Fibroblast of peridontal ligament (primary cell): ENCODE measurements at regions not wholly inside any gene's neighbourhood (a gene's known extent, or its start where the extent isn't known, plus 50 kb on each side); places are given as distances from the start of the nearest gene placed in this dataset.
"Not testable (repeated sequence)": the region's sequence is repeated elsewhere in the genome, so short reads cannot be mapped to it uniquely, and the experiment has no call there.

Experiments
- DNase-seq: peaks from one replicate; pipeline ENCODE4 v3.0.0-alpha.2; 2010; ENCODE audit errors: extremely low read depth

DNA sequence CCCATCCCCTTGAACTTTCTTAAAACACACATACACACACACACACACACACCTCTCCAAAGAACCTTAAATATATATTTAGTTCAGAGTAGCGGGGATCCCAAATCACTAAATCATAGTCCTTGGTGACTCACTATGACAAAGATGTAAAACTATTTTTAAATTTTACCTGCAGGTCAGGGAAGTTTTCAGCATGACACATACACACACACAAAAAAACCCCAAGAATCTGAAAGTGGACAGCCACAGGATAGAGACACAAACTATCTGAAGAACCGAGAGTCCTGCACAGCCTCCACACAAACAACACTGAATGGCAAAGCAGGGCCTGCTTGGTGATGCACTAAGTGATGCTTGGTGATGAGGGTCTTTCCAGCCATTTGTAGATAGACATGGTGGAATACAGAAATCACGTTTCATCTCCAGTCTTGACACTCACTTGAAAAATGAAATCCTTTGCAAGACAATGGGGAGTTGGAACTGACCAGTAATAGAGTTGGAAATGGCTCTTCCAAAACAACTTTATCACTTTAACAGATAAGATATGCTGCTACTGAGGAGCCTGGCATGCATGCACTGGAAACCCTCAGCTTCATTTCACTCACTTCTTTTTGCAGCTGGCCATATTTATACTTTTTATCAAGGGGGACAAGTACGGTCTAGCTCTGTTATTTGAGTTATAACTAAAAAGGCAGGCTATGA lies 307.3 kb downstream of the RAPGEF2 start:
- no peak for DNase-seq

DNA sequence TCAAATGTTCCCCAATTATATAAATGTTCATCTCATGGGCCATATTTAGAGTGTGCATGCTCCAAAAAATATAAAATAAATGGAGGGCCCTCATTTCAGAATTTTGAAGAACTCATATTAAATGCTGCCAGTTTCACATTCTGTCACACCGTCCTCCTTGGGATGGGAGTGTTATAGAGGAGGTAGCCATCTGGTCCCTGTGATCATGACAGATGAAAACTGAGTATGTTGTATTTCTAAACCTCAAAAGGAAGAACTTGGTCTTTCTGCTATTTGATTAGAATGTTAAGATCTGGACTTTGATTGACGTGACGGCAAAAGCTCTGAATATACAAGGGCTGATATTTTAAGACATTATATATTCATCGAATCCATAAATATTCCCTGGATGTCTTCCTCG lies 308.0 kb downstream of the RAPGEF2 start:
- no peak for DNase-seq

DNA sequence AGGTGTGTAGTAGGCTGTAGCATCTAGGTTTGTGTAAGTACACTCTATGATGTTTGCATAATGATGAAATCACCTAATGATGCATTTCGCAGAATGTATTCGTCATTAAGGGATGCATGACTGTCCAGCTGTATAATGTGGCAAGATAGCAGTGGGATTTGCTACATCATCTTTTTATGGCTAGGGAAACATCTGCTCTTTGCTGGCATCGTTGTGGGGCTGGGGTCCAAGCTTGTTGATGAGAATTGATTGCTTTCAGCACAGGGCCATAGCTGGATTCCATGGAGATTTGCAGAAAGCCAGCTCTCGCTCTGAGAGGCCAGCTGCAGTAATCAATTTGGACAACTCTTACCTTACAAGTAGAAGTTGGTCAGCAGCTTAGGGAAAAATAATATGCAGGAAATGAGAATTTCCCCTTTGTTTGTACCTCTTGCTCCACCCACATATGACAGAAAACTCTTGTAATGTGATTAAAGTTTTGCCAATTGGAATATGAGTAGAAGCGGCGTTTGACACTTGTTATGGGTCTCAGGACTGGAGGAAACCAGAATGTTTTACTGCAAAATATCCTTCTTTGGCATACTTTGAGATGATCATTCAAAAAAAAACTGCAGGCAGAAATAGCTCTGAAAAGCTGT lies 310.5 kb downstream of the RAPGEF2 start:
- DNase-seq = no peak

DNA sequence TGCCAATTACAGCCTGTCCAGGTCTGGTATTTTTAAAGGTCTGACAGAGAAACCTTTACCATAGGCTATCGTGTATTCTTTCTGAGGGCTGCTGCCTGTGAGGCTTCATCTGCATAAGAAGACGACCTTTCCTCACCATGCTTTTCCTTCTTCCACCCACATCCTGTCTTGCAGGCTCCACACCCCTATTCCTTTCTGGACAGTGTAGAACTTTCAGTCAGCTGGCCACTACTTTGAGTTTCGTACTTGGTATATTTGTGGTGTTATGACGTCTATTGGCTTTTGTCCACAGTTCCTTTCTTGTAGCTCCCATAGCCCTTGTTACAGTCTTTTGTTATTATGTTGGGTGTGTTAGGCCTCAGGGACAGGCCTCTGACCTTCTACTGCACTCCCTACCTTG lies 311.4 kb downstream of the RAPGEF2 start:
- no peak for DNase-seq

DNA sequence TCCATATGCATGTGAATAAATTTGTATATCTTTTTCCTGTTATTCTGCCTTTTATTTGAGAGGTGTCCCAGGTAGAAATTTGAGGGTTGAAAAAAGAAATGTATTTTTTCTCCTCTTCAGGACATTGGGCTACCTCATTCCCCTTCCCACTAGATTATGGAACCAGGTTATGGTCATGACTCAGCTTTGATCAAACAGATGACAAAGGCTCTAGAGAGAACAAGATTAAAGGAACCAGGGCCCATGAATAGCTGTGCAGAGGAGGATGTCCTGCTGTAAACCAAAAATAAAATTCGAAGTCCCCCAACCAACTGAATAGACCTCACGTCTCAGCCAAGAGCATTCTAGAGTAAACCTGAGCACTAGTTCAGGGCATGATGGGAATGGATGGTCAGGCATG lies 313.2 kb downstream of the RAPGEF2 start:
- DNase-seq = no peak

DNA sequence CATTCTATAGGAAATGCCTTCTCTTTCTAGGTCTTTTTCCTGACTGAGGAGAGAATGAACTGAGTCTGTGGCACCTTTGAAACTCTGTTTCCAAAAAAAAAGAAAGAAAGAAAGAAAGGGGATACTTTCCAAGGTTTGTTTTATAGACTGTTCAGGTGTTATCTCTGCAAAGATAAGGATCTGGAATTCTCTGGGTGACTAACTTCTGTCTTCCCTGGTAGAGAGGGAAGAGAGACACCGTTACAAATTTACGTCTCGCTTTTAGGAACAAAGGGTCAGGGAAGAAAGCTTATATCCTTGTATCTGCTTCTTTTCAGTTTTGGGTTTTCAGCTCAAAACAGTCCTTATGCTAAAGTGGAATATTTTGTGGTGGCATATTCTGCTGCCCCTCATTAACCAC lies 314.1 kb downstream of the RAPGEF2 start:
- DNase-seq = no peak

DNA sequence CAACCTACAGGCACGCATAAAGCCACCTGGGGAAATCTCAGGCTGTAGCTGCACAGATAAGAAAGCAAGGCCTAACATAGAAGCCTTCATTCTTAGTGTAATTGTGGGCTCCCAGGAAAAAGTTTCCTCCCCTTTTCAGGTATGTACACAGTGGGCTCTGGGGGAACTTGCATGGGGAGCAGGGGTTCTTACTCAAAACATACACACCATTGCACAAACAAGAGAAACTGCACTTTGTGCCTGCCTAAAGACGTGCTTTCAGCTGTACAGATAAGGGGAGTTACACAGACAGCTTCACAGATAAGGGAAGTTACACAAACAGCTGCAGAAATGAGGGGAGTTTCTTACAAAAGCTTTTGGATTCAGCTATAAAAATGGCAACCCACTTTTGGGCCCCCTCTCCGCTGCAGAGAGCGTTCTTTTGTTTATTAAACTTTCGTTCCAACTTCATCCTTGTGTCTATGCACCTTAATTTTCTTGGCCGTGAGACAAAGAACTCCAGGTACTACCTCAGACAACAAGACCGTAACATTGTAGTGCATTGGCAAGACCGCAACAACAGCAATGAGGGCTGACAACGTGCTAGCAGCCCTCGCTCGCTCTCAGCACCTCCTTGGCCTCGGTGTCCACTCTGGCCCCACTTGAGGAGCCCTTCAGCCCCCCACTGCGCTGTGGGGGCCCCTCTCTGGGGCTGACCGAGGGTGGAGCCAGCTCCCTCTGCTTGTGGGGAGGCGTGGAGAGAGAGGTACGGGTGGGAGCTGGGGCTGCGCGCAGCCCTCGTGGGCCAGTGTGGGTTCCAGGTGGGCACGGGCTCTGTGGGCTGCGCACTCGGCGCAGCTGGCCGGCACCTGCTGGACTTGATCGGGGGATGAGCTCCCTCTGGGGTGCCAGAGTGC lies 317.5 kb downstream of the RAPGEF2 start:
- DNase-seq = no peak

DNA sequence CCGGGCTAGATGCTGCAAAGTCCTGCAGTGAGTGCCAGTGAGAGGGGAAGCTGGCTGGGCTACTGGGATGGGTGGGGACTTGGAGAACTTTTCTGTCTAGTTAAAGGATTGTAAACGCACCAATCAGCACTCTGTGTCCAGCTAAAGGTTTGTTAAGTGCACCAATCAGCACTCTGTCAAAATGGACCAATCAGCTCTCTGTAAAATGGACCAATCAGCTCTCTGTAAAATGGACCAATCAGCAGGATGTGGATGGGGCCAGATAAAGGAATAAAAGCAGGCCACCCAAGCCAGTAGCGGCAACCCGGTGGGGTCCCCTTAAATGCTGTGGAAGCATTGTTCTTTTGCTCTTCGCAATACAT lies 318.2 kb downstream of the RAPGEF2 start:
- DNase-seq = not testable (repeated sequence)

DNA sequence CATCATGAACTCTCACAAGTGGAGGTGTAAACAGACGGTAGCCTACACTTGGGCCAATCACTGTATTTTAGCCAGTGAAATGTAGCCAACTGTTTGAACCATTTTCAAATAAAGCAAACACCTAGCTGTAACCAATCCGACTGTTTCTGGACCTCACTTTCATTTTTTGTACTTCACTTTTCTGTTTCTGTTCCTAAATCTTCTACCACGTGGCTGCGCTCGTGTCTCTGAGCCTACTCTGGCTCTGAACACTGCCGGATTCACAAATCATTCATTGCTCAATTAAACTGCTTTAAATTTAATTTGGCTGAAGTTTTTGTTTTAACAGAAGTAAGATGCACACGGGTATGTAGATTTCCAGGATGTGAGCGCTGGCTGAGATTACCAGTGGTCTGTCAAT lies 319.1 kb downstream of the RAPGEF2 start:
- no peak for DNase-seq

DNA sequence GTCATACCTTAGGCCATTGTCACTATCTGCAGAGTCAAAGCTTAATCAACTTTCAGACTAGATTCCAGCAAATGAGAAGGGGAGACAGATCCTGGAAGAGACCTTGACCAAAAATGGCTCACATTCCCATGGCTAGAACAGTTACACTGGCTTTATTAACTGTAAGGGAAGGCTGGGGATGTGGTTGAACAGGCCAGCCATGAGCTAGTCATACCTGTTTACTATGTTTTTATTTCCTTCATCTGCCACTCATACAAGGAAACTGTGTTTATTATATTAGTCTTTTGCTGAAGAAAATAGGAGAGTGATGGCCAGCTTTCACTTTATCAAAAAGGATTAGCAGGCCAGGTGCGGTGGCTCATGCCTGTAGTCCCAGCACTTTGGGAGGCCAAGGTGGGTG lies 319.7 kb downstream of the RAPGEF2 start:
- no peak for DNase-seq

DNA sequence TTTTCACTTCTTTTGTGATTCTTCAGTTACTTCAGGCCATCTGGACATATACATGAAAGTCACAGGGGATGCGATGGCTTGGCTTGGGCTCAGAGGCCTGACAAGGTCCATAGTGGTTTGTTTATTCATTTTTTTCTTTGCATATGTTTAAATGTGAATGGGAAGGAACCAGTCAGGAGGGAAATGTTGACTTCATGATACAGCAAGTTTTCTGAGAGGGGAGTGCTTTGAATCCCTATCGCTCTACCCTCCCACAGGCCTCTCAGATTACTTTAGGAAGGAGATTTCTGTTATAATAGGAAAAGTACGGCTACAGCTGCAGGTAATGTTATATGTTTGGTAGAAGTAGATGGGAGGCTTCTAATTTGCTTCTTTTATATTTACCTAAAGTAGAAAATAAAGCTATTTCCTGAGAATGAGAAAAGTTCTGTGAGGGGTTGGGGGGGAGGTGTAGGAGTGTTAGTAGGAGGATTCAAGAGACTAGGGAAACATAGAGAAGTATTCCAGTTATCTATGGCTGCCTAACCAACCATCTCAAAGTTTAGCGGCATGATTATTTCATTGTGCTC lies 322.9 kb downstream of the RAPGEF2 start:
- DNase-seq = no peak

DNA sequence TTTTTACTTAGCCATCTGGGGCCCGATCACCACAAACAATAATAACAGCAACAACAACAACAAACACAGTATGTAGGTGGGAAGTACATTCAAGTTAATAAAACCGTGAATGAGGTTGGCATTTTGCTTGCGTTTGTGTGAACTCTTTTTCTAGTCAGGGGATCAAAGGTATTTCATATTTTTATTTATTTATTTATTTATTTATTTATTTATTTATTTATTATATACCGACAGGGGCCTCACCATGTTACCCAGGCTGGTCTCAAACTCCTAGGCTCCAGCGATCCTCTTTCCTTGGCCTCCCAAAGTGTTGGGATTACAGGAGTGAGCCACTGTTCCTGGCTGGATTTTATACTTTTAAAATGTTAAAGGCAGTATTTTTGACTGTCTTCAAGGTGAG lies 325.4 kb downstream of the RAPGEF2 start:
- DNase-seq = no peak

DNA sequence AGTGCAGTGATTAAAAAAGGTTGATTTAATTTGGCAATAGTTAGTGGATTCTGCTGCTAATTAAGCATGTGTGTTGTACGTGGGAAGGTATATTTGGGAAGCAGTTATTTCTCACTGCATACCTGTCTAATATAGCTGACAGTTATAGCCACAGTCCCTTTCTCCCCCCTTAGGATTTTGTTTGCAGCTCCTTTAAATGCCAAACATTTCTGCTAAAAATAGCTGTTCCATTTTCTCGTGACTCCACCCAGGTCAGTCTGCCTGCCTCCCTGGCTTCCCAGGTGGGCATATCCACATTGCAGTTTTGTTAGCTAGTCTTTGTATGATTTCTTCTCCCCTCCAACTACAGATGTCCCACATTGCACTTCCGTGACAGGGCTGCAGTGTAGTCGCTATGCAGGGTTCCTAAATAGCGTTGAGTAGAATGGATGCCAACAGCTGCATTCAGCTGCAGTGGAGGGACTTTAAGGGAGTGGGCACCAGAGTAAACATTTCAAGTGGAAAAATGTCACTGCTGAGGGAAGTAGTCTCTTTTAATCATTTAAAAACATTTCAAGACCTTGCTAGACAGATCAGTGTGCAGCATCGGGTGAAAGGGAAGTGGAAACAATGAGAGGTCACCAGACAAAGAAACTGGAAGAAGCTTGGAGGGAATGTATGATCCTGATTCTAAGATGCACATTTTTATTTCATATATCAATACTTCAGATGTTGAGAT lies 326.3 kb downstream of the RAPGEF2 start:
- no peak for DNase-seq

DNA sequence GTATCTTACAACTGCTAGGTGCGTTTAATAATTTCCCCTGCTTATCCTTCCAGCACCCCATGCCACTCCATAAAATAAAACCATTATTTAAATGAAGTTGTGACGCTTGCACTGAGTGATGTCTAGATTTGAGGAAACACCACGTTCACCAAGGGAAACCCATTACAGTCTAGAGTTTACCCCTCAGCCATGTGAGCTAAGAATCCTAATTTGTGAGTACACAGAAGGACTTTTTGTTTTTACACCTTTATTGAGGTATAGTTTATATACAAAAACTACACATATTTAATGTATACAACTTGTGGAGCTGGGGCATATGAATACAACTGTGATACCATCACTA lies 326.8 kb downstream of the RAPGEF2 start:
- DNase-seq = no peak

DNA sequence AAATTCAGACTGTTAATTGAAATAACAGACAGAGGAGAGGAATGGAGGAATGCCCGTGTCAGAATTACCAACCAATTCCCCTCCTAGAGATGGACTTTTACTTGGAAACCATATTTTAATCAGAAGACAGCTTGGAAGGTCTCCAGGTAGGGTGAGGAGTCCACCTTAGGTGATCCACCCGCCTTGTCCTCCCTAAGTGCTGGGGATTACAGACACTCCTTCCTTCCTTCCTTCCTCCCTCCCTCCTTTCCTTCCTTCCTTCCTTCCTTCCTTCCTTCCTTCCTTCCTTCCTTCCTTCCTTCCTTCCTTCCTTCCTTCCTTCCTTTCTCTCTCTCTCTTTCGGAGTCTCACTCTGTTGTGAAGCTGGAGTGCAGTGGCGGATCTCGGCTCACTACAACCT lies 328.0 kb downstream of the RAPGEF2 start:
- DNase-seq = no peak

DNA sequence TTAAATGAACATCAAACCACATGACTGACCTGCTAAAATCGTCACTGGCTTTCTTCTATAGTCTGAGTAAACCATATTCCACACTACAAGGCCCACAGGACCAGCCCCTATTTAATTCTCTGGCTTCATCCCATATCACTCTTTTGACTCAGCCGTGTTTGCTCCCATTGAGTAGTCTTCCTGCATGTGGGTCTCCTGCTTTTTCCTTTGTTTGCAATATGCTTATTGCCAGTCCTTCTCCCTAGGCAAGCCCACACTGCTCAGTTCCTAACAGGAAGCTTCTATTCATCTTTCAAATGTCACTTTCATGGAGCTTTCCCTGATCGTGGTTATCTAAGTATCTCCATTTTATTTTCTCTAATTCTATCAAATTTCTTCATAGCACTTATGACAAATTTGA lies 329.6 kb downstream of the RAPGEF2 start:
- no peak for DNase-seq

DNA sequence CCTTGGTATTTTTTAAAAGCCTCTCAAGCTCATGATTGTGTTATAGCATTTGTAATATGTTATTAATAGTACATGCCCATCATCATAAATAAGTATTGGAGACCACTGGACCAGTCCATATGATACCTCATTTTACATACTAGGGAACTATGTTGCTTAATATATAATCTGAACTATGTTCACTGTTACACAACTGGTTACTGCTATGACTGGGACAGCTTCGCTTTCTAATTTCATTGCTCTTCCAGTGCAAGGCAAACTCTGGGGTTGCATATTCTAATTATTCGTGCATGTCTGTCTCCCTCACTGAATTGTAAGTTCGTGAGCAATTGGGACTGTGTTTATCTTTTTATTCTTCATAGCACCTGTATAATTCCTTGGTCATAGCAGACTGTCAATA lies 330.5 kb downstream of the RAPGEF2 start:
- DNase-seq = no peak

DNA sequence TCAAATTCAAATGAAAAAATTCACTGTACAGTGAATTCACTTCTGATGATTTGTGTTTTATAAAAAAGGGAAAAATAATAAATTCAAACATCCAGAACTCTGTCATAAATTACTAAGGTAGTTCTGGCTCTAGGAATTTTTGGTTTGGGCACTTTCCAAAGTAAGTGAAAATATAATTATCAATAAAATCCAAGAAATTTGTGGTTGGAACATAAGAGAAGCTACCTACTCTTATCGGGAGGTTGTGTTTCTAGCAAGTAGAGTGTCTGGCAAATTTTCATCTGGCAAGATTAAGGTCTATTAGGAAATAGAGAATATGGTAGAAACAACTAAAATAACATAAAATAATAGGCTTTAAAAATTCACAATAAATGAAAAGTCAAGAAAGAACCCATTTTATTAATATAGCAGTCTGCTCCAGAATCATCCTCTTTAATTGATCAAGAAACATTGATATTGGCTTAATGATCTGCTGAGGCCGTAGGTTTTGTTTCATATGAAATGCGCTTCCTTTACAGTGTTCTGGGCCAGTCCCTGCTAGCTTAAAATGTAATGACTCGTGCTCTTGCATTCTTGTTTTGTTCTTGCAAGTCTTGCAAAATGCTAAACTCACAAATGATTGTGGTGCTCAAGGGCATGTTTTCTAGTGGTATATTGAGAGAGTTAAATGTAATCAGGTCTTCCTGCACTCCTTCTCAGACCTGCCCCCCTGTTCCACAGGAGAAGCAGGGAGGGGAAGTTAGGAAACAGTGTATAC lies 331.4 kb downstream of the RAPGEF2 start:
- peak; percentile 65 for DNase-seq

DNA sequence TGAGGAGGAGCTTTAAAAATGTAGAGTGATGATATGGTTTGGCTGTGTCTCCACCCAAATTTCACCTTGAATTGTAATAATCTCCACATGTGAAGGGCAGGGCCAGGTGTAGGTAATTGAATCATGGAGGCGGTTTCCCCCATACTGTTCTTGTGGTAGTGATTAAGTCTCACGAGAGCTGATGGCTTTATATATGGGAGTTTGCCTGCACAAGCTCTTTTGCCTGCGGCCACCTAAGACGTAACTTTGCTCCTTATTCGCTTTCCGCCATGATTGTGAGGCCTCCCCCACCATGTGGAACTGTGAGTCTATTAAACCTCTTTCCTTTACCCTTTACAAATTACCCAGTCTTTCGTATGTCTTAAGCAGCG lies 332.0 kb downstream of the RAPGEF2 start:
- DNase-seq = no peak

DNA sequence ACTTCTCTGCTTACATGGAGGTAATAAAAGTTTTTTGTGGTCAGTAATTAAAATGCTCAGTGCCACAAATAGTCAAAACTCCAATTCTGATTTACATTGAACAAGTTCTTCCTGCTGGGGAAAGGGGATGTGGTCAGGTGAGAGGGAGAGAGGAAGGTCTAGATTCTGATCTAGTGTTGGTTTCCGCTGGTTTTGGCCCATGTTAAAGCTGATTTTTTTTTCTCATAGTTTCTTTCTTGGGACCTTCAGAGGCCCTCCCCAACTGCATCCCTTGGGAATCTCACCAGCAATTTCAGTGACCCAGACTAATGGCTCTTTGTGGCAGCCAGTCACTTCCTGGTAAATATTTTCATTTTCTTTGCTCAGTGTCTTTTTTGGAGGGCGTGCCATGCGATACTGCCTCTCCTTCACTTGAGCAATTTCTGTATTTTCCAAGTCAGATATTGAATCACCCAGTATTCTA lies 332.7 kb downstream of the RAPGEF2 start:
- no peak for DNase-seq

DNA sequence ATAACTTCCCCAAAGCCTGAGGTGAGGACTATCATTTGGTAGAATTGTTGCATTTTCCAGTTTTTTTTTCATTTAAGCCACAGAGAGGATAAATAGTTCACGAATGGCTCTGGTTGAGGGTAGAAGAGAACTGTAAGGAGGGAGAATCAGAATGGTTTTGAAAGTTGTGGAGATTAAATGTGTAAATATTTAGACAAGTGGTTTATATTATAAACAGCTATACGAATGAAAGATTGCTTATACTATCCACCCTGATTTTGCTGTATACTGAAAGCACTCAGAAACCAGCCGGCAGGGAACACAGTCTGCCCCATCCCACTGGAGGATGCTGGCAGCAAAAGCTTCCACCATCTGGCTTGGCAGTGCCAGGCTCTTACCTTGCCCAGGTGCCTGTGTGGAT lies 341.1 kb downstream of the RAPGEF2 start:
- DNase-seq = peak; percentile 72
